ENCODE measurements at regions not wholly inside any gene's neighbourhood (a gene's known extent, or its start where the extent isn't known, plus 50 kb on each side); places are given as distances from the start of the nearest gene placed in this dataset.
"Not testable (repeated sequence)": the region's sequence is repeated elsewhere in the genome, so short reads cannot be mapped to it uniquely, and the experiment has no call there.

DNA sequence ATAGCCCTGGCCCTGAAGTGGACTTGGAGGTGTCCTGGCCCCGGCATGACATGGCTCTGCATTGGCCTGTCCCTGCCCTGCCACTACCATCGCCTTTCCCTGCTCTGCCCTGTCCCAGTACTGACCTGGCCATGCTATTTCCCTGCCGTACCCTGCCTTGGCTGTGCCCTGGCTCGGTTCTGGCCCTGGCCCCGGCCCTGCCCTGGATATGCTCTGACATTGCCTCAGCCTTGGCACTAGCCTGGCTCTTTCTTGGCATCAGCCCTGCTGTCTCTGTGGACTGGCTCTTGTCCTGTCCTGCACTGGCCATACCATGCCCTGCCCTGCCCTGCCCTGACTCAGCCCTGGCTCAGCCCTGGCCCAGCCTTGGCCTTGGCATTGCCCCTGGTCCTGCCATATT is 252.2 kb downstream of the TP53TG3F start:
- TF ChIP-seq ZNF274 (IDR thresholded peaks at IDR 0.05; ENCODE audit: borderline replicate concordance, low read depth, low read length); TEAD2 (tag; IDR thresholded peaks at IDR 0.05): not testable (repeated sequence)

Measured in K562 (cell line).